Breast epithelium (tissue), 4 donors: ENCODE measurements at regions not wholly inside any gene's neighbourhood (a gene's known extent, or its start where the extent isn't known, plus 50 kb on each side); places are given as distances from the start of the nearest gene placed in this dataset.
"Not testable (repeated sequence)": the region's sequence is repeated elsewhere in the genome, so short reads cannot be mapped to it uniquely, and the experiment has no call there.

ENCODE experiments used
- DNase-seq, 2 donors: peaks; one replicate each; pipeline ENCODE4 v3.0.0-alpha.2; 2019; ENCODE audit warnings: low spot score in 2 of 2
- H3K27ac ChIP-seq, 2 donors: fragments of 200-600 bp; sonication (generic) in 1 of 2; one replicate each; pipeline ENCODE4 v1.5.1; 2016 to 2019; ENCODE audit warnings: mild to moderate bottlenecking in 1 of 2
- H3K27me3 ChIP-seq, 2 donors: fragments of 200-600 bp; sonication (generic) in 1 of 2; one replicate each; pipeline versions ENCODE4 v1.5.1 to v1.6.0; 2017 to 2019; ENCODE audit warnings: control low read depth in 1 of 2, mild to moderate bottlenecking in 1 of 2
- H3K36me3 ChIP-seq: fragments of 200-600 bp; one replicate; pipeline ENCODE4 v1.5.1; 2019
- H3K4me1 ChIP-seq, 2 donors: fragments of 200-600 bp; sonication (generic); one replicate each; pipeline ENCODE4 v1.5.1; 2016 to 2019; ENCODE audit warnings: control low read depth in 1 of 2
- H3K4me3 ChIP-seq, 3 donors: fragments of 200-600 bp; sonication (generic); 1 replicate in 2 of 3; 2 replicates in 1 of 3; pipeline ENCODE4 v1.5.1; 2016 to 2019; ENCODE audit warnings: mild to moderate bottlenecking in 3 of 3, moderate library complexity in 2 of 3
- H3K9me3 ChIP-seq, 2 donors: fragments of 200-600 bp; sonication (generic) in 1 of 2; one replicate each; pipeline ENCODE4 v1.5.1; 2016 to 2019; ENCODE audit warnings: control low read depth in 1 of 2
- CTCF ChIP-seq, 3 donors: fragments of 450-650 bp; IDR thresholded peaks; one replicate each; pipeline ENCODE4 v1.5.1; 2016 to 2017; ENCODE audit warnings: antibody characterized with exemption in 3 of 3, mild to moderate bottlenecking in 3 of 3, moderate library complexity in 3 of 3
- POLR2A ChIP-seq: fragments of 450-650 bp; IDR thresholded peaks from one replicate; pipeline ENCODE4 v1.6.1; 2016; ENCODE audit warnings: antibody characterized with exemption, mild to moderate bottlenecking, moderate library complexity
- POLR2AphosphoS5 ChIP-seq, 3 donors: sonication (generic); formaldehyde crosslinking; IDR thresholded peaks; one replicate each; pipeline ENCODE4 v1.6.1; 2017; ENCODE audit warnings: antibody characterized with exemption in 3 of 3
- intact Hi-C: fragments of 100-400 bp; cut with DNase I; formaldehyde crosslinking; loops from one replicate; pipeline ENCODE4 v1.15.1; 2023; ENCODE audit warnings: low total_unique reads

- Histone ChIP-seq H3K9me3 (no peaks in the 10 kb centered on the region), H3K27me3 (no peaks in the 10 kb centered on the region), H3K27ac (no peak overlapping the region), H3K4me1 (no peaks in the 10 kb centered on the region), H3K36me3 (no peaks in the 10 kb centered on the region), H3K4me3 (no peak overlapping the region)
- DNase-seq, result no peak
- no peak for TF ChIP-seq POLR2A
- no peak for TF ChIP-seq CTCF (IDR thresholded peaks at IDR 0.05)
- TF ChIP-seq POLR2AphosphoS5 (IDR thresholded peaks at IDR 0.05), result no peak
- intact Hi-C loops, result no loop called here
Measured at GRCh38 chr2:10195278-10196109, 73.0 kb downstream of the RRM2 start.

GRCh38 chr2:10196110-10196892, 73.8 kb downstream of the RRM2 start:
- no peaks in the 10 kb centered on the region for H3K36me3 ChIP-seq
- no peaks in the 10 kb centered on the region for H3K27me3 ChIP-seq
- H3K4me3 ChIP-seq, result no peak overlapping the region
- no peak for TF ChIP-seq CTCF (IDR thresholded peaks at IDR 0.05)
- H3K27ac ChIP-seq, result no peak overlapping the region
- no peak for DNase-seq
- intact Hi-C loops, result no loop called here
- H3K4me1 ChIP-seq, result no peaks in the 10 kb centered on the region
- H3K9me3 ChIP-seq, result no peaks in the 10 kb centered on the region

DNA sequence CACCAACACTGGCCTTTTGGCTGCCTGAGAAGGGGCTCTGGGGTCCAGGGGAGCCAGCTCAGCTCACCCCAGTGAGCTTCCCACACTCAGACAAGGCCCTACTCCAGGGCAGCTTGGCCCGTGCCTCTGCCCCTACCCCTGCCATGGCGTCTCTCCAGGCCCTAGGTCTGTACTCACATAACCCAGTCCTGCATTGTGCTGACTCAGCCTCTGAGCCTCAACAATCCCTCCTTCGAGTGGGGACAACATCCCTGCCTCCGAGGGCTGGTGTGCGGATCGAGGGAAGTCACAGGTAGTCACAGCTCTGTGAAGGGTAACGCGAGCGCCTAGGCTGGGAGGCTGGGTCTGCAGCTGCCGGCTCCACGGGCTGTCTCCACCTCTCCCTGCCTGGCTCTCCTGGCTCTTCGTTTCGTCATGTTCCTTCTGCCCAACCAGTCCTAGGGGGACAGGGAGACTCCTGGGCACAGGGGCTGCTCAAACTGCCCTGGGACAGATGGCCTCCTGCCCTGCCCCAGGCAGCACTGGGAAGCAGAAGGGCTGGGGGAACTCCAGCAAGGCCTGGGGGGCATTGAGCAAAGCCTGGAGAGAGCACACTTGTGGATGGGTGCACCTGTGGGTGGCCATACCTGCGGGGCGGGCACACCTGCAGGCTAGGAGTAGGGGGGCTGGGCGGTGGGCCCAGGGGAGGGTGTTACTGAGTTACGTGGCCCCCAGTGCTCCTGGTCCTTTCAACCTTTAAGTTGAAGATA, 74.6 kb downstream of the RRM2 start:
- intact Hi-C loops, result no loop called here
- Histone ChIP-seq H3K36me3 (no peaks in the 10 kb centered on the region), H3K9me3 (no peaks in the 10 kb centered on the region), H3K27me3 (no peaks in the 10 kb centered on the region), H3K4me1 (no peaks in the 10 kb centered on the region), H3K4me3 (no peak overlapping the region), H3K27ac (no peak overlapping the region)
- no peak for DNase-seq
- no peak for TF ChIP-seq POLR2AphosphoS5 (IDR thresholded peaks at IDR 0.05)
- TF ChIP-seq POLR2A, result no peak
- no peak for TF ChIP-seq CTCF (IDR thresholded peaks at IDR 0.05)

DNA sequence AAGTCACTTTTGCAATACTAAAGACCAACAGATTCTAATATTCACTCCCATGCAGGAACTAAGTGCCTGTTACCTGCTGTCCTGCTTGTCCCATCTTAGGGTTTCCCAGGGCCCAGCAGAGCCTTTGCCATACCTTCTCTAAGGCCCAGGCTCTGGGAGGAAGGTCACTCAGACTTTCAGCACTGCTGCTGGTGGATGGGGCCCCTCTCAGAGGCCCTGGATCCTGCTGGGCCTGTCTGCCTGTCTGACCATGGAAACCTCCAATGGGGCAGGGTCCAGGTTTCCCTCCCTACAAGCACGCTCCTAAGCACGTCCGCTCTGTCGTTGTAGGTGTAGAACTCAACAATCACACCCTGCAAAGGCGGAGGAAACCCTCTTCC, 75.1 kb downstream of the RRM2 start:
- no peak for DNase-seq
- H3K36me3 ChIP-seq, result no peaks in the 10 kb centered on the region
- TF ChIP-seq POLR2A (no peak), POLR2AphosphoS5 (IDR thresholded peaks at IDR 0.05) (no peak)
- intact Hi-C loops, result no loop called here
- no peaks in the 10 kb centered on the region for H3K27me3 ChIP-seq
- no peaks in the 10 kb centered on the region for H3K4me1 ChIP-seq
- no peak overlapping the region for H3K27ac ChIP-seq
- no peaks in the 10 kb centered on the region for H3K9me3 ChIP-seq
- no peak overlapping the region for H3K4me3 ChIP-seq

GRCh38 chr2:10198482-10198881, 75.9 kb downstream of the RRM2 start:
- H3K36me3 ChIP-seq, H3K4me1 ChIP-seq, intact Hi-C loops, H3K9me3 ChIP-seq, H3K27me3 ChIP-seq, DNase-seq, H3K4me3 ChIP-seq, H3K27ac ChIP-seq: not testable (repeated sequence)

DNA sequence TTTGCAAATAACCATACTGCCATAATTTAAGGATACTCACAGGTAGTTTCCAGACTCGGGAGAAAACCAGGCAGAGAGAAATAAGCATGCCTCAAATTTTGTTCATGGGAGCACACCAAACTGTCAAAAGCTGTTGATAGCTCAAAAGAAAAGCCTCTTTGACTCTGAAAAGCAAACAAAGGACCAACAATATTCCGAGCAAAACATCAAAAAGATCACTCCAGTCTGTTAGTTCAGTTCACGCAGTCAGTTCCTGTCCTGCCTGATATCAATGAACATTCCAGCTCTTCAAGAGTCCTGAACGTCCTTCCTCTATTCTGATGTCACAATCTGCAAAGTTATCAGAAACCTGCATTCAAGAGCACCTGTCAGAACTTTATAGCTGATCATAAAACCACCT, 78.7 kb downstream of the RRM2 start:
- Histone ChIP-seq H3K4me1 (no peaks in the 10 kb centered on the region), H3K27me3 (no peaks in the 10 kb centered on the region), H3K36me3 (no peaks in the 10 kb centered on the region), H3K4me3 (no peak overlapping the region), H3K27ac (no peak overlapping the region), H3K9me3 (no peaks in the 10 kb centered on the region)
- TF ChIP-seq CTCF (IDR thresholded peaks at IDR 0.05) (no peak), POLR2A (no peak), POLR2AphosphoS5 (IDR thresholded peaks at IDR 0.05) (no peak)
- intact Hi-C loops, result no loop called here
- DNase-seq, result no peak
